Trophoblast cell (in vitro differentiated cells and primary cell): ENCODE measurements at regions not wholly inside any gene's neighbourhood (a gene's known extent, or its start where the extent isn't known, plus 50 kb on each side); places are given as distances from the start of the nearest gene placed in this dataset.

Experiments used
- DNase-seq, 2 donors: peaks; one replicate each; pipeline ENCODE4 v3.0.0-alpha.2; 2016
- H2AFZ ChIP-seq: 2 replicates; pipeline ENCODE4 v1.6.1; 2013; ENCODE audit warnings: low read length, moderate library complexity, mild to moderate bottlenecking; ENCODE audit not compliant: insufficient read depth, poor library complexity
- H2AK5ac ChIP-seq: 2 replicates; pipeline ENCODE4 v1.6.1; 2013; ENCODE audit warnings: mild to moderate bottlenecking, low read length
- H2BK120ac ChIP-seq: 2 replicates; pipeline ENCODE4 v1.6.1; 2013; ENCODE audit warnings: low read length, mild to moderate bottlenecking, moderate library complexity; ENCODE audit not compliant: insufficient read depth, poor library complexity
- H2BK12ac ChIP-seq: 2 replicates; pipeline ENCODE4 v1.6.1; 2013; ENCODE audit warnings: mild to moderate bottlenecking, low read length, moderate library complexity
- H2BK5ac ChIP-seq: 2 replicates; pipeline ENCODE4 v1.6.1; 2013; ENCODE audit warnings: low read length, low read depth, moderate library complexity, mild to moderate bottlenecking; ENCODE audit not compliant: poor library complexity
- H3K14ac ChIP-seq: 2 replicates; pipeline ENCODE4 v1.6.1; 2013; ENCODE audit warnings: mild to moderate bottlenecking, low read length
- H3K18ac ChIP-seq: 2 replicates; pipeline ENCODE4 v1.6.1; 2013; ENCODE audit warnings: mild to moderate bottlenecking, low read length
- H3K23ac ChIP-seq: 2 replicates; pipeline ENCODE4 v1.6.1; 2013; ENCODE audit warnings: low read length
- H3K27ac ChIP-seq: 2 replicates; pipeline ENCODE4 v1.5.1; 2013; ENCODE audit warnings: low read depth, mild to moderate bottlenecking, inconsistent platforms, low read length, moderate library complexity
- H3K27me3 ChIP-seq: 2 replicates; pipeline ENCODE4 v1.6.1; 2013; ENCODE audit warnings: inconsistent platforms, mild to moderate bottlenecking, low read length, moderate library complexity; ENCODE audit not compliant: insufficient read depth
- H3K36me3 ChIP-seq, 2 experiments: 1 replicate in 1 of 2; 2 replicates in 1 of 2; pipeline ENCODE4 v1.6.1; 2013; ENCODE audit warnings: low read length in 2 of 2, mild to moderate bottlenecking in 2 of 2, moderate library complexity in 1 of 2; ENCODE audit not compliant: insufficient read depth in 2 of 2, control insufficient read depth in 1 of 2
- H3K4ac ChIP-seq: 2 replicates; pipeline ENCODE4 v1.6.1; 2013; ENCODE audit warnings: low read depth, mild to moderate bottlenecking, low read length, moderate library complexity
- H3K4me1 ChIP-seq, 2 experiments: 1 replicate in 1 of 2; 2 replicates in 1 of 2; pipeline ENCODE4 v1.6.1; 2013; ENCODE audit warnings: low read length in 2 of 2, mild to moderate bottlenecking in 2 of 2, moderate library complexity in 1 of 2; ENCODE audit not compliant: insufficient read depth in 2 of 2, control insufficient read depth in 1 of 2
- H3K4me2 ChIP-seq: 2 replicates; pipeline ENCODE4 v1.6.1; 2013; ENCODE audit warnings: inconsistent platforms, mild to moderate bottlenecking, low read length, moderate library complexity
- H3K4me3 ChIP-seq: 2 replicates; pipeline ENCODE4 v1.5.1; 2013; ENCODE audit warnings: mild to moderate bottlenecking, low read depth, low read length, inconsistent platforms
- H3K79me1 ChIP-seq: one replicate; pipeline ENCODE4 v1.6.1; 2013; ENCODE audit warnings: low read length
- H3K79me2 ChIP-seq: 2 replicates; pipeline ENCODE4 v1.6.1; 2013; ENCODE audit warnings: low read length, mild to moderate bottlenecking; ENCODE audit not compliant: control insufficient read depth, insufficient read depth, poor library complexity
- H3K9ac ChIP-seq: 2 replicates; pipeline ENCODE4 v1.6.1; 2013; ENCODE audit warnings: mild to moderate bottlenecking, low read length
- H3K9me3 ChIP-seq: 2 replicates; pipeline ENCODE4 v1.6.1; 2013; ENCODE audit warnings: low read depth, mild to moderate bottlenecking, control low read depth, inconsistent platforms, low read length; ENCODE audit not compliant: insufficient read depth
- H4K12ac ChIP-seq: 2 replicates; pipeline ENCODE4 v1.6.1; 2013; ENCODE audit warnings: low read depth, mild to moderate bottlenecking, low read length, moderate library complexity
- H4K8ac ChIP-seq: 2 replicates; pipeline ENCODE4 v1.6.1; 2013; ENCODE audit warnings: low read depth, mild to moderate bottlenecking, low read length, moderate library complexity
- H4K91ac ChIP-seq: one replicate; pipeline ENCODE4 v1.6.1; 2013; ENCODE audit warnings: low read depth, mild to moderate bottlenecking, low read length, moderate library complexity
- WGBS: extraction: QIAGEN DNeasy Blood & Tissue Kit; methylation state at CpG from one replicate; pipeline ENCODE4 v1.1.7; 2013; ENCODE audit warnings: missing lambda C conversion rate; ENCODE audit not compliant: insufficient read length, insufficient coverage; ENCODE audit errors: extremely low coverage; 5-methylcytosine and 5-hydroxymethylcytosine counted together

GRCh38 chr2:16114836-16115235 is 174.5 kb downstream of the MYCN start:
- no peak overlapping the region for H2BK120ac ChIP-seq
- no peak overlapping the region for H3K18ac ChIP-seq
- H3K36me3 ChIP-seq = no peaks in the 10 kb centered on the region
- H3K14ac ChIP-seq = no peak overlapping the region
- no peak overlapping the region for H3K4ac ChIP-seq
- H3K4me1 ChIP-seq = no peaks in the 10 kb centered on the region
- no peaks in the 10 kb centered on the region for H3K27me3 ChIP-seq
- H2BK5ac ChIP-seq = no peak overlapping the region
- no peaks in the 10 kb centered on the region for H3K79me2 ChIP-seq
- H4K8ac ChIP-seq = no peak overlapping the region
- no peak overlapping the region for H3K27ac ChIP-seq
- no peak overlapping the region for H3K9ac ChIP-seq
- H4K12ac ChIP-seq = no peak overlapping the region
- no CpG with 5 or more reads among the region's 8 CpGs for WGBS
- H2AFZ ChIP-seq = no peak overlapping the region
- H3K9me3 ChIP-seq = peaks cover 5% of the 10 kb centered on the region
- no peak for DNase-seq
- no peak overlapping the region for H3K4me3 ChIP-seq
- no peak overlapping the region for H3K4me2 ChIP-seq
- H2AK5ac ChIP-seq = no peak overlapping the region
- H4K91ac ChIP-seq = no peak overlapping the region
- no peak overlapping the region for H3K23ac ChIP-seq
- H2BK12ac ChIP-seq = no peak overlapping the region
- H3K79me1 ChIP-seq = no peaks in the 10 kb centered on the region

GRCh38 chr2:16114070-16114469 is 173.7 kb downstream of the MYCN start:
- Histone ChIP-seq H3K14ac (no peak overlapping the region), H4K12ac (no peak overlapping the region), H3K79me1 (no peaks in the 10 kb centered on the region), H3K23ac (no peak overlapping the region), H3K27me3 (no peaks in the 10 kb centered on the region), H2BK5ac (no peak overlapping the region), H3K4me3 (no peak overlapping the region), H3K4me1 (no peaks in the 10 kb centered on the region), H3K79me2 (no peaks in the 10 kb centered on the region), H2AFZ (no peak overlapping the region), H4K91ac (no peak overlapping the region), H2AK5ac (no peak overlapping the region), H3K18ac (no peak overlapping the region), H2BK120ac (no peak overlapping the region), H3K9me3 (peaks cover 5% of the 10 kb centered on the region), H2BK12ac (no peak overlapping the region), H3K4ac (no peak overlapping the region), H4K8ac (no peak overlapping the region), H3K9ac (no peak overlapping the region), H3K36me3 (no peaks in the 10 kb centered on the region), H3K4me2 (no peak overlapping the region), H3K27ac (no peak overlapping the region)
- DNase-seq = no peak
- no CpG with 5 or more reads among the region's 11 CpGs for WGBS

GRCh38 chr2:16113568-16113967 is 173.2 kb downstream of the MYCN start:
- no peak overlapping the region for H3K14ac ChIP-seq
- H4K12ac ChIP-seq = no peak overlapping the region
- no peaks in the 10 kb centered on the region for H3K27me3 ChIP-seq
- H4K91ac ChIP-seq = no peak overlapping the region
- H3K9ac ChIP-seq = no peak overlapping the region
- no peak overlapping the region for H3K27ac ChIP-seq
- no peak overlapping the region for H3K4me3 ChIP-seq
- H2AFZ ChIP-seq = no peak overlapping the region
- H3K18ac ChIP-seq = no peak overlapping the region
- H3K4me2 ChIP-seq = no peak overlapping the region
- DNase-seq = no peak
- H3K9me3 ChIP-seq = peaks cover 5% of the 10 kb centered on the region
- H3K23ac ChIP-seq = peak overlapping the region; percentile 10
- H3K4me1 ChIP-seq = no peaks in the 10 kb centered on the region
- no peak overlapping the region for H2BK120ac ChIP-seq
- H3K36me3 ChIP-seq = no peaks in the 10 kb centered on the region
- WGBS = no CpG with 5 or more reads among the region's 1 CpG
- H2BK12ac ChIP-seq = no peak overlapping the region
- no peak overlapping the region for H4K8ac ChIP-seq
- no peaks in the 10 kb centered on the region for H3K79me1 ChIP-seq
- no peak overlapping the region for H2AK5ac ChIP-seq
- no peaks in the 10 kb centered on the region for H3K79me2 ChIP-seq
- no peak overlapping the region for H2BK5ac ChIP-seq
- H3K4ac ChIP-seq = no peak overlapping the region

GRCh38 chr2:16112972-16113560 is 172.7 kb downstream of the MYCN start:
- Histone ChIP-seq H3K27ac (no peak overlapping the region), H3K4ac (no peak overlapping the region), H3K27me3 (no peaks in the 10 kb centered on the region), H3K36me3 (no peaks in the 10 kb centered on the region), H3K4me3 (no peak overlapping the region), H3K9ac (no peak overlapping the region), H2AK5ac (no peak overlapping the region), H3K9me3 (peaks cover 5% of the 10 kb centered on the region), H4K12ac (no peak overlapping the region), H3K18ac (no peak overlapping the region), H4K8ac (no peak overlapping the region), H3K23ac (no peak overlapping the region), H3K4me2 (no peak overlapping the region), H4K91ac (no peak overlapping the region), H3K79me2 (no peaks in the 10 kb centered on the region), H3K14ac (no peak overlapping the region), H2BK12ac (no peak overlapping the region), H2BK5ac (no peak overlapping the region), H2AFZ (no peak overlapping the region), H3K4me1 (no peaks in the 10 kb centered on the region), H2BK120ac (no peak overlapping the region), H3K79me1 (no peaks in the 10 kb centered on the region)
- no peak for DNase-seq
- no CpG with 5 or more reads among the region's 3 CpGs for WGBS
